ENCODE measurements at regions not wholly inside any gene's neighbourhood (a gene's known extent, or its start where the extent isn't known, plus 50 kb on each side); places are given as distances from the start of the nearest gene placed in this dataset.

GRCh38 chr1:163747261-163747660, 425.5 kb downstream of the NUF2 start:
- CTCF ChIA-PET: no interaction called here
- Histone ChIP-seq H3K36me3 (ENCODE audit: insufficient read depth, low read length) (no peaks in the 10 kb centered on the region), H3K27me3 (ENCODE audit: control insufficient read depth in 1 of 2, insufficient read depth in 2 of 2, low read length in 2 of 2) (no peaks in the 10 kb centered on the region), H3K9me3 (ENCODE audit: control insufficient read depth in 1 of 2, insufficient read depth in 1 of 2, low read length in 2 of 2) (peaks cover 8 to 9% of the 10 kb centered on the region in 2 experiments), H3K27ac (ENCODE audit: low read depth in 1 of 2, low read length in 2 of 2) (no peak overlapping the region), H3K4me1 (ENCODE audit: insufficient read depth, low read length) (no peaks in the 10 kb centered on the region), H3K4me3 (ENCODE audit: low read length) (no peak overlapping the region)
- no peak overlapping the region for H3K4me3 Mint-ChIP-seq
- TF ChIP-seq CTCF (IDR thresholded peaks at IDR 0.05): no peak
- no peak overlapping the region for H3K27ac Mint-ChIP-seq
- ATAC-seq (ENCODE audit: poor library complexity): no peak
- POLR2A ChIA-PET: no interaction called here
- H3K27me3 Mint-ChIP-seq: no peaks in the 10 kb centered on the region
- no peaks in the 10 kb centered on the region for H3K36me3 Mint-ChIP-seq (ENCODE audit: low read depth)
- H3K9me3 Mint-ChIP-seq: peaks cover 17% of the 10 kb centered on the region
- DNase-seq: no peak
- H3K4me1 Mint-ChIP-seq (ENCODE audit: low read depth): no peaks in the 10 kb centered on the region
- intact Hi-C loops (cut with DNase I, micrococcal nuclease): no loop called here

GRCh38 chr1:163747855-163748254, 426.1 kb downstream of the NUF2 start:
- no peaks in the 10 kb centered on the region for H3K36me3 Mint-ChIP-seq (ENCODE audit: low read depth)
- no peak overlapping the region for H3K4me3 Mint-ChIP-seq
- no peaks in the 10 kb centered on the region for H3K27me3 Mint-ChIP-seq
- no peak overlapping the region for H3K27ac Mint-ChIP-seq
- TF ChIP-seq CTCF (IDR thresholded peaks at IDR 0.05): no peak
- Histone ChIP-seq H3K36me3 (ENCODE audit: insufficient read depth, low read length) (no peaks in the 10 kb centered on the region), H3K27me3 (ENCODE audit: control insufficient read depth in 1 of 2, insufficient read depth in 2 of 2, low read length in 2 of 2) (no peaks in the 10 kb centered on the region), H3K27ac (ENCODE audit: low read depth in 1 of 2, low read length in 2 of 2) (no peak overlapping the region), H3K9me3 (ENCODE audit: control insufficient read depth in 1 of 2, insufficient read depth in 1 of 2, low read length in 2 of 2) (peaks cover 8 to 9% of the 10 kb centered on the region in 2 experiments), H3K4me3 (ENCODE audit: low read length) (no peak overlapping the region), H3K4me1 (ENCODE audit: insufficient read depth, low read length) (no peaks in the 10 kb centered on the region)
- H3K4me1 Mint-ChIP-seq (ENCODE audit: low read depth): no peaks in the 10 kb centered on the region
- ChIA-PET CTCF (interaction anchor here (1.3 kb wide), 1 partner anchor 14 kb away, joined by 3 read pairs; no protein-coding TSS in a partner anchor), POLR2A (no interaction called here)
- ATAC-seq (ENCODE audit: poor library complexity) (no peak), DNase-seq (no peak)
- intact Hi-C loops (cut with DNase I, micrococcal nuclease): no loop called here
- peaks cover 15% of the 10 kb centered on the region for H3K9me3 Mint-ChIP-seq

GRCh38 chr1:163758977-163759670, 437.4 kb downstream of the NUF2 start:
- no peaks in the 10 kb centered on the region for H3K36me3 Mint-ChIP-seq (ENCODE audit: low read depth)
- no peaks in the 10 kb centered on the region for H3K27me3 Mint-ChIP-seq
- H3K9me3 Mint-ChIP-seq: peaks cover 21% of the 10 kb centered on the region
- CTCF ChIA-PET: no interaction called here
- intact Hi-C loops (cut with DNase I, micrococcal nuclease): no loop called here
- no peak for TF ChIP-seq CTCF (IDR thresholded peaks at IDR 0.05)
- Histone ChIP-seq H3K27me3 (ENCODE audit: control insufficient read depth in 1 of 2, insufficient read depth in 2 of 2, low read length in 2 of 2) (no peaks in the 10 kb centered on the region), H3K27ac (ENCODE audit: low read depth in 1 of 2, low read length in 2 of 2) (no peak overlapping the region), H3K9me3 (ENCODE audit: control insufficient read depth in 1 of 2, insufficient read depth in 1 of 2, low read length in 2 of 2) (peaks cover 0 to 11% of the 10 kb centered on the region in 2 experiments), H3K4me3 (ENCODE audit: low read length) (no peak overlapping the region), H3K36me3 (ENCODE audit: insufficient read depth, low read length) (no peaks in the 10 kb centered on the region), H3K4me1 (ENCODE audit: insufficient read depth, low read length) (no peaks in the 10 kb centered on the region)
- no peak overlapping the region for H3K27ac Mint-ChIP-seq
- ATAC-seq (ENCODE audit: poor library complexity): no peak
- POLR2A ChIA-PET: no interaction called here
- no peak for DNase-seq
- no peak overlapping the region for H3K4me3 Mint-ChIP-seq
- H3K4me1 Mint-ChIP-seq (ENCODE audit: low read depth): no peaks in the 10 kb centered on the region
